HG03571 (cell line): ENCODE measurements at regions not wholly inside any gene's neighbourhood (a gene's known extent, or its start where the extent isn't known, plus 50 kb on each side); places are given as distances from the start of the nearest gene placed in this dataset.

Experiments
- ATAC-seq: cut with Tn5 transposase; IDR thresholded peaks from one replicate; pipeline ENCODE4 v1.9.1; 2021; ENCODE audit not compliant: unreplicated experiment

- ATAC-seq: no peak
These were observed 103.6 kb upstream of the AGBL1 start for GRCh38 chr15:85976102-85976501.

- no peak for ATAC-seq
These were observed 102.7 kb upstream of the AGBL1 start for GRCh38 chr15:85976986-85977385.

- no peak for ATAC-seq
These were observed 102.1 kb upstream of the AGBL1 start for GRCh38 chr15:85977586-85977985.

GRCh38 chr15:85979929-85980328 is 99.7 kb upstream of the AGBL1 start:
- ATAC-seq: no peak

- no peak for ATAC-seq
These were observed 98.7 kb upstream of the AGBL1 start for GRCh38 chr15:85980946-85981345.

GRCh38 chr15:85984241-85984640 is 95.4 kb upstream of the AGBL1 start:
- ATAC-seq: no peak

GRCh38 chr15:85986116-85986515 is 93.6 kb upstream of the AGBL1 start:
- ATAC-seq: no peak

- no peak for ATAC-seq
These were observed 92.9 kb upstream of the AGBL1 start for GRCh38 chr15:85986741-85987140.

- ATAC-seq: no peak
These were observed 90.9 kb upstream of the AGBL1 start for GRCh38 chr15:85988741-85989140.

- ATAC-seq: no peak
These were observed 87.4 kb upstream of the AGBL1 start for GRCh38 chr15:85992224-85992623.

GRCh38 chr15:85993116-85993515 is 86.6 kb upstream of the AGBL1 start:
- no peak for ATAC-seq

GRCh38 chr15:85997618-85998017 is 82.1 kb upstream of the AGBL1 start:
- no peak for ATAC-seq

- ATAC-seq: no peak
These were observed 80.0 kb upstream of the AGBL1 start for GRCh38 chr15:85999658-86000057.

GRCh38 chr15:86001200-86001599 is 78.5 kb upstream of the AGBL1 start:
- ATAC-seq: no peak

- no peak for ATAC-seq
These were observed 77.2 kb upstream of the AGBL1 start for GRCh38 chr15:86002444-86002843.

GRCh38 chr15:86004061-86004460 is 75.6 kb upstream of the AGBL1 start:
- no peak for ATAC-seq

- no peak for ATAC-seq
These were observed 73.1 kb upstream of the AGBL1 start for GRCh38 chr15:86006546-86006945.

- no peak for ATAC-seq
These were observed 69.9 kb upstream of the AGBL1 start for GRCh38 chr15:86009727-86010126.

GRCh38 chr15:86010398-86010797 is 69.3 kb upstream of the AGBL1 start:
- no peak for ATAC-seq

GRCh38 chr15:86010891-86011290 is 68.8 kb upstream of the AGBL1 start:
- ATAC-seq: no peak

- ATAC-seq: no peak
These were observed 65.7 kb upstream of the AGBL1 start for GRCh38 chr15:86014016-86014415.

- ATAC-seq: no peak
These were observed 62.9 kb upstream of the AGBL1 start for GRCh38 chr15:86016750-86017149.

- ATAC-seq: no peak
These were observed 61.0 kb upstream of the AGBL1 start for GRCh38 chr15:86018679-86019078.
